HL-60 (cell line): ENCODE measurements at regions not wholly inside any gene's neighbourhood (a gene's known extent, or its start where the extent isn't known, plus 50 kb on each side); places are given as distances from the start of the nearest gene placed in this dataset.

Experiments
- CTCF ChIP-seq: IDR thresholded peaks from one replicate; pipeline ENCODE4 v1.5.1; 2011; ENCODE audit warnings: low read length, control low read depth, inconsistent platforms; ENCODE audit not compliant: insufficient read depth
- GABPA ChIP-seq: IDR thresholded peaks from 2 replicates; pipeline ENCODE4 v1.6.1; 2012; ENCODE audit warnings: low read depth
- POLR2AphosphoS5 ChIP-seq: IDR thresholded peaks from 2 replicates; pipeline ENCODE4 v1.6.1; 2012; ENCODE audit warnings: low read depth
- REST ChIP-seq: IDR thresholded peaks from 2 replicates; pipeline ENCODE4 v1.6.1; 2012; ENCODE audit warnings: low read depth; ENCODE audit not compliant: insufficient replicate concordance
- SPI1 ChIP-seq: IDR thresholded peaks from 2 replicates; pipeline ENCODE4 v1.6.1; 2012; ENCODE audit warnings: low read depth, mild to moderate bottlenecking, borderline replicate concordance

- TF ChIP-seq CTCF (no peak), POLR2AphosphoS5 (no peak), REST (no peak), GABPA (no peak), SPI1 (no peak)
Measured at GRCh38 chr9:1890816-1891215, 124.3 kb upstream of the SMARCA2 start.
